ENCODE measurements at regions not wholly inside any gene's neighbourhood (a gene's known extent, or its start where the extent isn't known, plus 50 kb on each side); places are given as distances from the start of the nearest gene placed in this dataset.
"Not testable (repeated sequence)": the region's sequence is repeated elsewhere in the genome, so short reads cannot be mapped to it uniquely, and the experiment has no call there.

- no peak for DNase-seq
- peaks cover 6 to 15% of the 10 kb centered on the region in 2 donors for H3K9me3 ChIP-seq
- TF ChIP-seq EP300 (IDR thresholded peaks at IDR 0.05; ENCODE audit: low read depth) (no peak), POLR2A (IDR thresholded peaks at IDR 0.05) (no peak), POLR2AphosphoS5 (IDR thresholded peaks at IDR 0.05) (no peak), CTCF (IDR thresholded peaks at IDR 0.05) (no peak)
- H3K4me3 ChIP-seq = no peak overlapping the region
- H3K36me3 ChIP-seq = no peaks in the 10 kb centered on the region
- H3K27me3 ChIP-seq = no peaks in the 10 kb centered on the region
- intact Hi-C loops (cut with DNase I; ENCODE audit: low total_unique reads) (no loop called here), in situ Hi-C loops (cut with MboI; ENCODE audit: low pct_ligation_motif_present in 1 of 4, low pct_unique_long_range_greater_than_20kb in 1 of 4, low sequenced_read_pairs in 3 of 4) (no loop called here)
- no peak overlapping the region for H3K27ac ChIP-seq
- no peaks in the 10 kb centered on the region for H3K4me1 ChIP-seq
Measured at GRCh38 chr12:54784115-54784514, 70.2 kb upstream of the MUCL1 start.

GRCh38 chr12:54777031-54777430 is 77.3 kb upstream of the MUCL1 start:
- intact Hi-C loops (cut with DNase I; ENCODE audit: low total_unique reads); H3K9me3 ChIP-seq; DNase-seq; H3K4me1 ChIP-seq; H3K4me3 ChIP-seq; in situ Hi-C loops (cut with MboI; ENCODE audit: low pct_ligation_motif_present in 1 of 4, low pct_unique_long_range_greater_than_20kb in 1 of 4, low sequenced_read_pairs in 3 of 4); H3K27ac ChIP-seq; H3K27me3 ChIP-seq; H3K36me3 ChIP-seq: not testable (repeated sequence)
- WGBS, 2 donors (ENCODE audit: low coverage in 1 of 2) = 58% methylated on average over 1 of the region's 1 CpG; no CpG with 5 or more reads in 1 of the 2 donors

GRCh38 chr12:54773593-54773992 is 80.7 kb upstream of the MUCL1 start:
- Histone ChIP-seq H3K27me3 (no peaks in the 10 kb centered on the region), H3K36me3 (no peaks in the 10 kb centered on the region), H3K27ac (no peak overlapping the region), H3K4me1 (no peaks in the 10 kb centered on the region), H3K9me3 (no peaks in the 10 kb centered on the region), H3K4me3 (no peak overlapping the region)
- in situ Hi-C loops (cut with MboI; ENCODE audit: low pct_ligation_motif_present in 1 of 4, low pct_unique_long_range_greater_than_20kb in 1 of 4, low sequenced_read_pairs in 3 of 4) (no loop called here), intact Hi-C loops (cut with DNase I; ENCODE audit: low total_unique reads) (no loop called here)
- 68% methylated on average over 1 of the region's 1 CpG; no CpG with 5 or more reads in 1 of the 2 donors for WGBS, 2 donors (ENCODE audit: low coverage in 1 of 2)
- no peak for DNase-seq
- TF ChIP-seq EP300 (IDR thresholded peaks at IDR 0.05; ENCODE audit: low read depth) (no peak), POLR2A (IDR thresholded peaks at IDR 0.05) (no peak), POLR2AphosphoS5 (IDR thresholded peaks at IDR 0.05) (no peak), CTCF (IDR thresholded peaks at IDR 0.05) (no peak)

- Histone ChIP-seq H3K9me3 (no peaks in the 10 kb centered on the region), H3K27me3 (no peaks in the 10 kb centered on the region), H3K27ac (no peak overlapping the region), H3K36me3 (no peaks in the 10 kb centered on the region), H3K4me1 (no peaks in the 10 kb centered on the region), H3K4me3 (no peak overlapping the region)
- 0 to 6% methylated on average over 1 of the region's 1 CpG for WGBS, 2 donors (ENCODE audit: low coverage in 1 of 2)
- DNase-seq = no peak
- intact Hi-C loops (cut with DNase I; ENCODE audit: low total_unique reads) (no loop called here), in situ Hi-C loops (cut with MboI; ENCODE audit: low pct_ligation_motif_present in 1 of 4, low pct_unique_long_range_greater_than_20kb in 1 of 4, low sequenced_read_pairs in 3 of 4) (no loop called here)
- no peak for TF ChIP-seq POLR2AphosphoS5 (IDR thresholded peaks at IDR 0.05)
- TF ChIP-seq POLR2A (IDR thresholded peaks at IDR 0.05) = no peak
- no peak for TF ChIP-seq CTCF (IDR thresholded peaks at IDR 0.05)
- no peak for TF ChIP-seq EP300 (IDR thresholded peaks at IDR 0.05; ENCODE audit: low read depth)
Measured at GRCh38 chr12:54765652-54766051, 88.7 kb upstream of the MUCL1 start.

- Histone ChIP-seq H3K4me1 (no peaks in the 10 kb centered on the region), H3K4me3 (no peak overlapping the region), H3K36me3 (no peaks in the 10 kb centered on the region), H3K27me3 (no peaks in the 10 kb centered on the region), H3K27ac (no peak overlapping the region), H3K9me3 (peaks cover 0 to 4% of the 10 kb centered on the region in 2 donors)
- intact Hi-C loops (cut with DNase I; ENCODE audit: low total_unique reads) (no loop called here), in situ Hi-C loops (cut with MboI; ENCODE audit: low pct_ligation_motif_present in 1 of 4, low pct_unique_long_range_greater_than_20kb in 1 of 4, low sequenced_read_pairs in 3 of 4) (no loop called here)
- 43% methylated on average over 1 of the region's 1 CpG for WGBS, 2 donors (ENCODE audit: low coverage in 1 of 2)
- TF ChIP-seq CTCF (IDR thresholded peaks at IDR 0.05) (no peak), POLR2AphosphoS5 (IDR thresholded peaks at IDR 0.05) (no peak), POLR2A (IDR thresholded peaks at IDR 0.05) (no peak), EP300 (IDR thresholded peaks at IDR 0.05; ENCODE audit: low read depth) (no peak)
- no peak for DNase-seq
Measured at GRCh38 chr12:54762390-54762789, 91.9 kb upstream of the MUCL1 start.
